Ishikawa (cell line): ENCODE measurements at regions not wholly inside any gene's neighbourhood (a gene's known extent, or its start where the extent isn't known, plus 50 kb on each side); places are given as distances from the start of the nearest gene placed in this dataset.

ENCODE experiments used
- CEBPB ChIP-seq: IDR thresholded peaks from 2 replicates; pipeline ENCODE4 v1.6.1; 2012
- CREB1 ChIP-seq: IDR thresholded peaks from 2 replicates; pipeline ENCODE4 v1.6.1; 2012; ENCODE audit warnings: low read depth
- EGR1 ChIP-seq: IDR thresholded peaks from 2 replicates; pipeline ENCODE4 v1.6.1; 2012
- EP300 ChIP-seq: IDR thresholded peaks from 2 replicates; pipeline ENCODE4 v1.6.1; 2012; ENCODE audit warnings: borderline replicate concordance
- FOXM1 ChIP-seq: IDR thresholded peaks from 2 replicates; pipeline ENCODE4 v1.6.1; 2012; ENCODE audit warnings: low read depth, borderline replicate concordance
- NFIC ChIP-seq: IDR thresholded peaks from 2 replicates; pipeline ENCODE4 v1.6.1; 2012
- RAD21 ChIP-seq: IDR thresholded peaks from 2 replicates; pipeline ENCODE4 v1.6.1; 2012; ENCODE audit warnings: low read depth
- REST ChIP-seq: IDR thresholded peaks from 2 replicates; pipeline ENCODE4 v1.6.1; 2012; ENCODE audit warnings: low read depth, mild to moderate bottlenecking
- TAF1 ChIP-seq: IDR thresholded peaks from 2 replicates; pipeline ENCODE4 v1.6.1; 2012; ENCODE audit warnings: low read depth, mild to moderate bottlenecking
- TCF12 ChIP-seq: IDR thresholded peaks from 2 replicates; pipeline ENCODE4 v1.6.1; 2012; ENCODE audit warnings: low read depth
- TEAD4 ChIP-seq: IDR thresholded peaks from 2 replicates; pipeline ENCODE4 v1.6.1; 2012
- YY1 ChIP-seq: IDR thresholded peaks from 2 replicates; pipeline ENCODE4 v1.6.1; 2012; ENCODE audit warnings: low read depth
- ZBTB7A ChIP-seq: IDR thresholded peaks from 2 replicates; pipeline ENCODE4 v1.6.1; 2012; ENCODE audit warnings: low read depth
- TF ChIP-seq, protein P1 (sequence below): IDR thresholded peaks from 2 replicates; pipeline ENCODE4 v1.6.1; 2012
- TF ChIP-seq, protein P2 (sequence below): IDR thresholded peaks from 2 replicates; pipeline ENCODE4 v1.6.1; 2012

DNA sequence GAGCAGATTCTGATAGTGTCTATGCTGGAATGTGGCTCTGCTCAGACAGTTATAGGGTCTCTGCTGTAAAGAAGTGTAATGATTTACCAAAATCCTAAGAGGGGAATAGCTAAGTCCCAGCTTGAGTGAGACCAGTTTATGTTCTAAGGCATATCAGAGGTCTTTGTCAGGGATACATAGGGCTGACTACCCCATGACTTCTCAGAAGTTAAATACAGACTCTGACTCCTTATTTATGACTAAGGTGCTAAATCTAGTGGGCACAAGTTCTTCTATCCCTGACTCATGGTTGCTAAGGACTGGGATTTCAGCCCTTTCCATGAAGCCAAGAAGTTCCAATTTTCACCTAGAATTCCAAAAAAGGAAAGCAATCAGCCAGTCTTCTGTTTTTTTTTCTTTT, 192.6 kb upstream of the POU1F1 start:
- TF ChIP-seq REST (no peak), NFIC (no peak), EP300 (no peak), CEBPB (no peak), YY1 (no peak), EGR1 (no peak), TEAD4 (no peak), TCF12 (no peak), TAF1 (no peak), FOXM1 (no peak), ZBTB7A (no peak), RAD21 (no peak), CREB1 (no peak)
- TF ChIP-seq, protein P1, sequence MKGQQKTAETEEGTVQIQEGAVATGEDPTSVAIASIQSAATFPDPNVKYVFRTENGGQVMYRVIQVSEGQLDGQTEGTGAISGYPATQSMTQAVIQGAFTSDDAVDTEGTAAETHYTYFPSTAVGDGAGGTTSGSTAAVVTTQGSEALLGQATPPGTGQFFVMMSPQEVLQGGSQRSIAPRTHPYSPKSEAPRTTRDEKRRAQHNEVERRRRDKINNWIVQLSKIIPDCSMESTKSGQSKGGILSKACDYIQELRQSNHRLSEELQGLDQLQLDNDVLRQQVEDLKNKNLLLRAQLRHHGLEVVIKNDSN: no peak
- TF ChIP-seq, protein P2, sequence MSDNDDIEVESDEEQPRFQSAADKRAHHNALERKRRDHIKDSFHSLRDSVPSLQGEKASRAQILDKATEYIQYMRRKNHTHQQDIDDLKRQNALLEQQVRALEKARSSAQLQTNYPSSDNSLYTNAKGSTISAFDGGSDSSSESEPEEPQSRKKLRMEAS: no peak

DNA sequence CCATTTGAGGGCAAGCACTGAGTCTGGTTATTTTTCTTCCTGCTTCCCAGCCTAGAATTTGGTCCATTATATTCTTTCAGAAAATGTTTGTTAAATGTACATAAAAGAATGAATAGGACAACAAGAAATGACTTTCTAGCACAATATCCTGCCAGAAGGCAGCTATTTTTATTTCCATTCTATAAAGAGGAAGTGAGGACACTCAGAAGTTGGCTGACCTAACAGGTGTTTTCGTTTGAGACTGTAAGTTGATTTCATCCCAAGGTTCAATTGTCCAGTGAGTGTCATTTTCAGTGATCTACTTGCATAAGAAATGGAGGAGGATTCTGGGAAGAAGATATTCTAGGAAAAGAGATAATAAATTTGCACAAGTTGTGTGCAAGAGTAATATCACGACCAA, 191.9 kb upstream of the POU1F1 start:
- TF ChIP-seq, protein P1: no peak
- TF ChIP-seq YY1: no peak
- TF ChIP-seq EGR1: no peak
- TF ChIP-seq TAF1: no peak
- TF ChIP-seq REST: no peak
- TF ChIP-seq FOXM1: no peak
- TF ChIP-seq TEAD4: no peak
- no peak for TF ChIP-seq CEBPB
- TF ChIP-seq TCF12: no peak
- no peak for TF ChIP-seq NFIC
- TF ChIP-seq RAD21: no peak
- TF ChIP-seq EP300: no peak
- TF ChIP-seq, protein P2: no peak

GRCh38 chr3:87462228-87462627, 185.8 kb upstream of the POU1F1 start:
- no peak for TF ChIP-seq TAF1
- no peak for TF ChIP-seq CEBPB
- no peak for TF ChIP-seq TEAD4
- no peak for TF ChIP-seq RAD21
- no peak for TF ChIP-seq ZBTB7A
- TF ChIP-seq EGR1: no peak
- TF ChIP-seq, protein P2: no peak
- no peak for TF ChIP-seq REST

DNA sequence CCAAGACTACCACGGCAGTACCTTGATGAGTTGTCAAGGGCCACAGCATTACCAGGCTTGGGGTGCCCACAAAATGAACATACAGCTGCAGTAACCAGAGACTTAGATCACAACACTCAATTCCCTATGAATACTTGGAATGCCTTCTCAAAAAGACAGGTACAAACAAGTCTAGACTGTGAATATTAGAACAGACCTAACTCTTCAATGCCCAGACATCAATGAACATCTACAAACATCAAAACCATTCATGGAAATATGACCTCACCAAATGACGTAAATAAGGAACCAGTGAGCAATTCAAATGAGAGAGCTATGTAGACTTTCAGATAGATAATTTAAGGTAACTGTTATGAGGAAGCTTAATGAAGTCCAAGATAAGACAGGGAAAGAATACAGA, 185.1 kb upstream of the POU1F1 start:
- TF ChIP-seq EGR1 (no peak), FOXM1 (no peak), ZBTB7A (no peak), REST (no peak), YY1 (no peak), EP300 (no peak), NFIC (no peak), TAF1 (no peak), RAD21 (no peak), TCF12 (no peak), CEBPB (no peak), TEAD4 (no peak)
- TF ChIP-seq, protein P2: no peak
- TF ChIP-seq, protein P1: no peak
